ENCODE measurements at regions not wholly inside any gene's neighbourhood (a gene's known extent, or its start where the extent isn't known, plus 50 kb on each side); places are given as distances from the start of the nearest gene placed in this dataset.

DNA sequence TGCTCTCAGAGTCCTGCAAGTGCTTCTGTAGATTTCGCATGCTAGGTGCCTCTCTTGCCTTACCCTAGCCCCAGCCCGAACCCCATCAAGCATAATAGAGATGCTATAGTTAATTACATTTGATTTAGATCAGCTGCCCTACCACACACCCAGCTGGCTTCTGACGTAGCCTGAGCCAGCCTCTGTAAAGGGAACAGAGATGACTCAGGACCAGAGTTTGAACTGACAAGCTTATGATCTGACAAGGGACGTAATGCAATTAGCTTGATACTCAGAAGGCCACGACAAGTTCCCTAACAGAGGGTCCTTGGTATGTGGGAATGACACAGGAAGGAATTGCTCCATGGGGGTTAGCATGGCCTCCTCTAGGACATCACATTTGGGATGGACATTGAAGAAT, 126.6 kb downstream of the LRATD1 start (continued):
- TF ChIP-seq, protein P1, sequence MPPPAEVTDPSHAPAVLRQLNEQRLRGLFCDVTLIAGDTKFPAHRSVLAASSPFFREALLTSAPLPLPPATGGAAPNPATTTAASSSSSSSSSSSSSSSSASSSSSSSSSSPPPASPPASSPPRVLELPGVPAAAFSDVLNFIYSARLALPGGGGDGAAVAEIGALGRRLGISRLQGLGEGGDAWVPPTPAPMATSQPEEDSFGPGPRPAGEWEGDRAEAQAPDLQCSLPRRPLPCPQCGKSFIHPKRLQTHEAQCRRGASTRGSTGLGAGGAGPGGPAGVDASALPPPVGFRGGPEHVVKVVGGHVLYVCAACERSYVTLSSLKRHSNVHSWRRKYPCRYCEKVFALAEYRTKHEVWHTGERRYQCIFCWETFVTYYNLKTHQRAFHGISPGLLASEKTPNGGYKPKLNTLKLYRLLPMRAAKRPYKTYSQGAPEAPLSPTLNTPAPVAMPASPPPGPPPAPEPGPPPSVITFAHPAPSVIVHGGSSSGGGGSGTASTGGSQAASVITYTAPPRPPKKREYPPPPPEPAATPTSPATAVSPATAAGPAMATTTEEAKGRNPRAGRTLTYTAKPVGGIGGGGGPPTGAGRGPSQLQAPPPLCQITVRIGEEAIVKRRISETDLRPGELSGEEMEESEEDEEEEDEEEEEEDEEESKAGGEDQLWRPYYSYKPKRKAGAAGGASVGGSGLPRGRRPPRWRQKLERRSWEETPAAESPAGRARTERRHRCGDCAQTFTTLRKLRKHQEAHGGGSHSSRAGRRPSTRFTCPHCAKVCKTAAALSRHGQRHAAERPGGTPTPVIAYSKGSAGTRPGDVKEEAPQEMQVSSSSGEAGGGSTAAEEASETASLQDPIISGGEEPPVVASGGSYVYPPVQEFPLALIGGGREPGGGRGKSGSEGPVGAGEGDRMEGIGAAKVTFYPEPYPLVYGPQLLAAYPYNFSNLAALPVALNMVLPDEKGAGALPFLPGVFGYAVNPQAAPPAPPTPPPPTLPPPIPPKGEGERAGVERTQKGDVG (CRISPR knock-in tag; IDR thresholded peaks at IDR 0.05): no peak
- TF ChIP-seq CBFB (IDR thresholded peaks at IDR 0.05; ENCODE audit: low read depth) (no peak), RELA (IDR thresholded peaks at IDR 0.05; ENCODE audit: borderline replicate concordance, partially characterized antibody) (no peak), RCOR1 (conservative IDR thresholded peaks at IDR 0.05; ENCODE audit: low read depth, low read length) (no peak), ZNF217 (IDR thresholded peaks at IDR 0.05) (no peak), SP1 (IDR thresholded peaks at IDR 0.05; ENCODE audit: low read depth, low read length) (no peak)
- TF ChIP-seq, protein P2, sequence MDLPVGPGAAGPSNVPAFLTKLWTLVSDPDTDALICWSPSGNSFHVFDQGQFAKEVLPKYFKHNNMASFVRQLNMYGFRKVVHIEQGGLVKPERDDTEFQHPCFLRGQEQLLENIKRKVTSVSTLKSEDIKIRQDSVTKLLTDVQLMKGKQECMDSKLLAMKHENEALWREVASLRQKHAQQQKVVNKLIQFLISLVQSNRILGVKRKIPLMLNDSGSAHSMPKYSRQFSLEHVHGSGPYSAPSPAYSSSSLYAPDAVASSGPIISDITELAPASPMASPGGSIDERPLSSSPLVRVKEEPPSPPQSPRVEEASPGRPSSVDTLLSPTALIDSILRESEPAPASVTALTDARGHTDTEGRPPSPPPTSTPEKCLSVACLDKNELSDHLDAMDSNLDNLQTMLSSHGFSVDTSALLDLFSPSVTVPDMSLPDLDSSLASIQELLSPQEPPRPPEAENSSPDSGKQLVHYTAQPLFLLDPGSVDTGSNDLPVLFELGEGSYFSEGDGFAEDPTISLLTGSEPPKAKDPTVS (IDR thresholded peaks at IDR 0.05; ENCODE audit: low read depth, low read length): no peak

DNA sequence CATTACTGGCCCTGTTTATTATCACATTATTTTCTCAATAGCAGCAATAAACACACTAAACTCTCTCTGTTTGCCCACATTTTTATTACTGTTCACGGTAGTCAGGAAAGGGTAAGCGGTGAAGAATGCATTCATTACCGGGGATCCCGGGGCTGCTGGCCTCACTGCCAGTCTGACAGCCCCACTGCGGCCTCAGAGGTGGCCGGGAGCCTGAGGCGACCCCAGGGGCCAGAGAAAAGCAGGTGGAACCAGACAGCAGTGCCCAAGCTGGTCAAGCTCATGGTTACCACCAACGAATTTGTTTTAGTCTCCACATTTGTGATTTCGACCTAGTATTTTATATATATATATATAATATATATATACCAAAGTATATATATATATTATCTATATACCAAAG, 127.7 kb downstream of the LRATD1 start:
- H2AFZ ChIP-seq (ENCODE audit: control insufficient read depth, low read depth, low read length): no peak overlapping the region
- no peaks in the 10 kb centered on the region for H3K27me3 ChIP-seq (replicated peaks in 1 of 2; ENCODE audit: control insufficient read depth in 2 of 2, insufficient read depth in 2 of 2, low read length in 1 of 2)
- WGBS (ENCODE audit: insufficient coverage, insufficient replicate concordance, low lambda C conversion rate, missing lambda C conversion rate): 21% methylated on average over 9 of the region's 9 CpGs
- H3K4me1 ChIP-seq (ENCODE audit: control insufficient read depth, insufficient read depth, low read length): no peaks in the 10 kb centered on the region
- no peak for TF ChIP-seq FOXM1 (IDR thresholded peaks at IDR 0.05; ENCODE audit: low read depth, low read length)
- no peaks in the 10 kb centered on the region for H3K9me3 ChIP-seq (replicated peaks; ENCODE audit: control insufficient read depth, insufficient read depth, low read length)
- no peak overlapping the region for H3K9ac ChIP-seq (ENCODE audit: control insufficient read depth, insufficient read depth, low read length)
- H3K4me3 ChIP-seq: no peak overlapping the region
- no peaks in the 10 kb centered on the region for H3K36me3 ChIP-seq (ENCODE audit: control insufficient read depth in 2 of 2, insufficient read depth in 2 of 2, low read length in 1 of 2)
- SMC1A ChIA-PET (ENCODE audit: uncharacterized antibody, unreplicated experiment): no interaction called here
- no peak overlapping the region for H3K27ac ChIP-seq (ENCODE audit: control insufficient read depth, insufficient read depth)
- DNase-seq (ENCODE audit: low read depth, low spot score) (no peak), ATAC-seq (no peak), FAIRE-seq (no peak)
- BruUV-seq (replicated peaks): no TSS peak
- in situ Hi-C loops (cut with MboI): no loop called here
- no peaks in the 10 kb centered on the region for H3K79me2 ChIP-seq (ENCODE audit: control insufficient read depth, insufficient read depth, low read length)
- no peak overlapping the region for H3K4me2 ChIP-seq (ENCODE audit: control insufficient read depth, insufficient read depth)
- H4K20me1 ChIP-seq (ENCODE audit: control insufficient read depth, insufficient read depth): no peaks in the 10 kb centered on the region
- POLR2A ChIA-PET: no interaction called here
- intact Hi-C loops (cut with micrococcal nuclease; ENCODE audit: unreplicated experiment): no loop called here
- CTCF ChIA-PET: no interaction called here
- RAD21 ChIA-PET (ENCODE audit: unreplicated experiment): no interaction called here

Measured in GM12878 (cell line).